PC-3 (cell line): ENCODE measurements at regions not wholly inside any gene's neighbourhood (a gene's known extent, or its start where the extent isn't known, plus 50 kb on each side); places are given as distances from the start of the nearest gene placed in this dataset.

ENCODE experiments used
- EZH2 ChIP-seq: fragments of 300-600 bp; sonication (generic); IDR thresholded peaks from one replicate; pipeline ENCODE4 v1.6.1; 2017; ENCODE audit warnings: antibody characterized with exemption, mild to moderate bottlenecking, low read length; ENCODE audit not compliant: unreplicated experiment
- EZH2phosphoT487 ChIP-seq: fragments of 300-600 bp; sonication (generic); IDR thresholded peaks from 2 replicates; pipeline ENCODE4 v1.6.1; 2018; ENCODE audit warnings: mild to moderate bottlenecking, antibody characterized with exemption, low read length, borderline replicate concordance
- TF ChIP-seq, protein P1 (sequence below): fragments of 300-600 bp; sonication (generic); conservative IDR thresholded peaks from 2 replicates; pipeline ENCODE4 v1.5.1; 2017; ENCODE audit warnings: antibody characterized with exemption, low read depth, mild to moderate bottlenecking, low read length

DNA sequence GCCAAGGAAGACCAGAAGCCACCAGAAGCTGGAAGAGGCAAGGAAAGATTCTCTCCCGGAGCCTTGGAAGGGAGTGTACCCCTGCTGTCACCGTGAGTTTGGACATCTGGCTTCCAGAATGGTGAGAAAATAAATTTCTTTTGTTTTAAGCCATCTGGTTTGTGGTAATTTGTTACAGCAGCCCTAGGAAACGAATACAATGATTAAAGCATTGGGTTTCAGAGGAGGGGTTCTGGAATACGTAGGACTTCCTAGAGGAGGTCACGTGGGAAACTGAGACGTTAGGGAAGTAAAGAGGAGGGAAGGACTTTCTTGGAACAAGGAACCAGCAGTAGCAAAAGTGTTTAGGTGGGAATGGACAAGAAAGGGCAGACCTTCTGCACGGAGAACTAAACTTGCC, 377.7 kb downstream of the IL20RB start:
- TF ChIP-seq, protein P1, sequence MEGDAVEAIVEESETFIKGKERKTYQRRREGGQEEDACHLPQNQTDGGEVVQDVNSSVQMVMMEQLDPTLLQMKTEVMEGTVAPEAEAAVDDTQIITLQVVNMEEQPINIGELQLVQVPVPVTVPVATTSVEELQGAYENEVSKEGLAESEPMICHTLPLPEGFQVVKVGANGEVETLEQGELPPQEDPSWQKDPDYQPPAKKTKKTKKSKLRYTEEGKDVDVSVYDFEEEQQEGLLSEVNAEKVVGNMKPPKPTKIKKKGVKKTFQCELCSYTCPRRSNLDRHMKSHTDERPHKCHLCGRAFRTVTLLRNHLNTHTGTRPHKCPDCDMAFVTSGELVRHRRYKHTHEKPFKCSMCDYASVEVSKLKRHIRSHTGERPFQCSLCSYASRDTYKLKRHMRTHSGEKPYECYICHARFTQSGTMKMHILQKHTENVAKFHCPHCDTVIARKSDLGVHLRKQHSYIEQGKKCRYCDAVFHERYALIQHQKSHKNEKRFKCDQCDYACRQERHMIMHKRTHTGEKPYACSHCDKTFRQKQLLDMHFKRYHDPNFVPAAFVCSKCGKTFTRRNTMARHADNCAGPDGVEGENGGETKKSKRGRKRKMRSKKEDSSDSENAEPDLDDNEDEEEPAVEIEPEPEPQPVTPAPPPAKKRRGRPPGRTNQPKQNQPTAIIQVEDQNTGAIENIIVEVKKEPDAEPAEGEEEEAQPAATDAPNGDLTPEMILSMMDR, result no peak
- no peak for TF ChIP-seq EZH2phosphoT487
- no peak for TF ChIP-seq EZH2
